Endothelial cell of umbilical vein (primary cell): ENCODE measurements at regions not wholly inside any gene's neighbourhood (a gene's known extent, or its start where the extent isn't known, plus 50 kb on each side); places are given as distances from the start of the nearest gene placed in this dataset.

Source experiments
- BruUV-seq: library from RNA; stranded (reverse); fragments of 400-500 nt; replicated peaks from 2 replicates; lab custom pipeline; 2021; lab: Mats Ljungman, UMichigan
- CTCF ChIA-PET: fragments of 300-600, 350-600 bp; sonication (Branson Sonifier 250); formaldehyde crosslinking; loops from one replicate; lab custom pipeline; 2021; ENCODE audit warnings: antibody characterized with exemption, inconsistent platforms; lab: Charles Lee
- POLR2A ChIA-PET: fragments of 300-600, 350-600 bp; sonication (Branson Sonifier 250); formaldehyde crosslinking; loops from one replicate; lab custom pipeline; 2021; ENCODE audit warnings: antibody characterized with exemption, inconsistent platforms; lab: Charles Lee
- DNase-seq: peaks from one replicate; pipeline ENCODE4 v3.0.0-alpha.2; 2011; ENCODE audit warnings: low read depth, low spot score
- FAIRE-seq: peaks from 2 replicates; lab custom pipeline; 2011; peaks lifted over from hg19 to GRCh38; lab: Jason Lieb, UNC
- H2AFZ ChIP-seq: 2 replicates; pipeline ENCODE4 v1.6.0; 2012; ENCODE audit warnings: low read depth, low read length, control low read depth, inconsistent platforms
- H3K27ac ChIP-seq: 2 replicates; pipeline ENCODE4 v1.5.1; 2011; ENCODE audit warnings: low read depth, mild to moderate bottlenecking, control low read depth, low read length, moderate library complexity; ENCODE audit not compliant: insufficient read depth
- H3K27me3 ChIP-seq, 2 experiments: 2 replicates each; pipeline versions ENCODE4 v1.6.0 to v1.6.1; 2011; ENCODE audit warnings: low read length in 2 of 2, mixed read lengths in 1 of 2; ENCODE audit not compliant: control insufficient read depth in 2 of 2, insufficient read depth in 2 of 2
- H3K36me3 ChIP-seq, 2 experiments: 2 replicates in 1 of 2; 3 replicates in 1 of 2; pipeline ENCODE4 v1.5.1; 2011; ENCODE audit warnings: low read length in 2 of 2, mild to moderate bottlenecking in 1 of 2, moderate library complexity in 1 of 2; ENCODE audit not compliant: control insufficient read depth in 2 of 2, insufficient read depth in 2 of 2; ENCODE audit errors: extremely low read depth in 1 of 2
- H3K4me1 ChIP-seq: 3 replicates; pipeline ENCODE4 v1.5.1; 2011; ENCODE audit warnings: mild to moderate bottlenecking, low read length; ENCODE audit not compliant: control insufficient read depth, insufficient read depth; ENCODE audit errors: extremely low read depth
- H3K4me2 ChIP-seq: 2 replicates; pipeline ENCODE4 v1.6.1; 2011; ENCODE audit warnings: low read length, control low read depth, mixed read lengths; ENCODE audit not compliant: insufficient read depth
- H3K4me3 ChIP-seq, 3 experiments: fragments of 200-600 bp in 1 of 3; sonication (generic), shearing (Covaris generic) in 1 of 3; replicated peaks in 1 of 3; 2 replicates each; pipeline ENCODE4 v1.5.1; 2011 to 2016; ENCODE audit warnings: control low read depth in 3 of 3, low read length in 3 of 3, mild to moderate bottlenecking in 2 of 3, inconsistent platforms in 1 of 3, low read depth in 1 of 3, moderate library complexity in 1 of 3; ENCODE audit not compliant: insufficient read depth in 1 of 3
- H3K79me2 ChIP-seq: 2 replicates; pipeline ENCODE4 v1.6.0; 2012; ENCODE audit warnings: low read length, inconsistent platforms; ENCODE audit not compliant: control insufficient read depth, insufficient read depth
- H3K9ac ChIP-seq: replicated peaks from 2 replicates; pipeline ENCODE3; 2011; ENCODE audit warnings: low read length, control low read depth; ENCODE audit not compliant: insufficient read depth; ENCODE audit errors: extremely low read depth
- H3K9me1 ChIP-seq: replicated peaks from 3 replicates; pipeline ENCODE4 v1.6.0; 2011; ENCODE audit warnings: mild to moderate bottlenecking, low read length; ENCODE audit not compliant: control insufficient read depth, insufficient read depth; ENCODE audit errors: extremely low read depth
- H3K9me3 ChIP-seq: replicated peaks from 2 replicates; pipeline ENCODE4 v1.5.1; 2012; ENCODE audit warnings: low read length, inconsistent platforms; ENCODE audit not compliant: control insufficient read depth, insufficient read depth
- H4K20me1 ChIP-seq: replicated peaks from 2 replicates; pipeline ENCODE3; 2011; ENCODE audit warnings: mild to moderate bottlenecking, low read length; ENCODE audit not compliant: control insufficient read depth, insufficient read depth; ENCODE audit errors: extremely low read depth
- EZH2 ChIP-seq: IDR thresholded peaks from 2 replicates; pipeline ENCODE4 v1.6.1; 2012; ENCODE audit warnings: borderline replicate concordance, low read depth, mild to moderate bottlenecking, moderate library complexity, low read length, inconsistent platforms; ENCODE audit not compliant: severe bottlenecking
- FOS ChIP-seq: IDR thresholded peaks from 2 replicates; pipeline ENCODE4 v1.6.1; 2011; ENCODE audit warnings: mild to moderate bottlenecking, low read length, moderate library complexity, borderline replicate concordance; ENCODE audit not compliant: insufficient read depth
- GATA2 ChIP-seq: IDR thresholded peaks from 2 replicates; pipeline ENCODE4 v1.7.0; 2011; ENCODE audit warnings: low read depth, mild to moderate bottlenecking, moderate library complexity, mixed read lengths, low read length; ENCODE audit not compliant: insufficient read length, insufficient read depth
- JUN ChIP-seq: IDR thresholded peaks from 2 replicates; pipeline ENCODE4 v1.6.1; 2011; ENCODE audit warnings: borderline replicate concordance, low read depth; ENCODE audit not compliant: insufficient read length, insufficient read depth
- MAX ChIP-seq: IDR thresholded peaks from 2 replicates; pipeline ENCODE4 v1.6.1; 2011; ENCODE audit not compliant: insufficient read depth, insufficient read length
- MYC ChIP-seq: IDR thresholded peaks from one replicate; pipeline ENCODE4 v1.6.1; 2011; ENCODE audit warnings: mild to moderate bottlenecking, low read depth, low read length
- POLR2A ChIP-seq: IDR thresholded peaks from 2 replicates; pipeline ENCODE4 v1.6.1; 2012; ENCODE audit warnings: low read depth, mild to moderate bottlenecking, control low read depth, low read length
- POLR2AphosphoS5 ChIP-seq: IDR thresholded peaks from 2 replicates; pipeline ENCODE4 v1.6.1; 2012; ENCODE audit warnings: low read depth, mild to moderate bottlenecking, control low read depth, low read length, moderate library complexity; ENCODE audit not compliant: insufficient read depth
- dilution Hi-C: fragments of 300-500 bp; cut with MboI; formaldehyde crosslinking; loops from one replicate; pipeline ENCODE4 v1.15.0; 2019; ENCODE audit warnings: low sequenced_read_pairs; ENCODE audit not compliant: extremely low pct_ligation_motif_present
- intact Hi-C: fragments of 100-400 bp; cut with micrococcal nuclease; formaldehyde crosslinking; loops from one replicate; pipeline ENCODE4 v1.10.0; 2022
- TF ChIP-seq, protein P1 (sequence below), 2 donors: IDR thresholded peaks; 1 replicate in 1 of 2; 2 replicates in 1 of 2; pipeline ENCODE4 v1.5.1; 2011; ENCODE audit warnings: low read length in 2 of 2, mild to moderate bottlenecking in 2 of 2, moderate library complexity in 2 of 2, control low read depth in 1 of 2, inconsistent platforms in 1 of 2, low read depth in 1 of 2; ENCODE audit not compliant: insufficient read depth in 1 of 2; ENCODE audit errors: extremely low read depth in 1 of 2

GRCh38 chr9:118635416-118635815 is 733.8 kb downstream of the BRINP1 start:
- H3K9ac ChIP-seq: no peak overlapping the region
- DNase-seq (no peak), FAIRE-seq (no peak)
- H3K27ac ChIP-seq: no peak overlapping the region
- dilution Hi-C loops (no loop called here), intact Hi-C loops (no loop called here)
- no peaks in the 10 kb centered on the region for H3K36me3 ChIP-seq
- no peak overlapping the region for H2AFZ ChIP-seq
- no peak for TF ChIP-seq POLR2AphosphoS5
- H3K9me3 ChIP-seq: no peaks in the 10 kb centered on the region
- BruUV-seq: no TSS peak
- no peaks in the 10 kb centered on the region for H3K9me1 ChIP-seq
- no peak overlapping the region for H3K4me3 ChIP-seq
- H3K4me1 ChIP-seq: no peaks in the 10 kb centered on the region
- H3K79me2 ChIP-seq: no peaks in the 10 kb centered on the region
- no peaks in the 10 kb centered on the region for H4K20me1 ChIP-seq
- ChIA-PET CTCF (no interaction called here), POLR2A (no interaction called here)
- H3K27me3 ChIP-seq: no peaks in the 10 kb centered on the region
- no peak overlapping the region for H3K4me2 ChIP-seq

- Histone ChIP-seq H3K4me2 (no peak overlapping the region), H3K27ac (no peak overlapping the region), H2AFZ (no peak overlapping the region), H3K27me3 (no peaks in the 10 kb centered on the region), H3K9ac (no peak overlapping the region), H3K4me3 (no peak overlapping the region), H3K79me2 (no peaks in the 10 kb centered on the region), H3K9me3 (no peaks in the 10 kb centered on the region), H3K36me3 (no peaks in the 10 kb centered on the region), H3K4me1 (no peaks in the 10 kb centered on the region), H4K20me1 (no peaks in the 10 kb centered on the region), H3K9me1 (no peaks in the 10 kb centered on the region)
- dilution Hi-C loops (no loop called here), intact Hi-C loops (no loop called here)
- POLR2A ChIA-PET: no interaction called here
- TF ChIP-seq MAX (no peak), GATA2 (no peak), POLR2AphosphoS5 (no peak), POLR2A (no peak), EZH2 (no peak), JUN (no peak), FOS (no peak), MYC (no peak)
- TF ChIP-seq, protein P1, sequence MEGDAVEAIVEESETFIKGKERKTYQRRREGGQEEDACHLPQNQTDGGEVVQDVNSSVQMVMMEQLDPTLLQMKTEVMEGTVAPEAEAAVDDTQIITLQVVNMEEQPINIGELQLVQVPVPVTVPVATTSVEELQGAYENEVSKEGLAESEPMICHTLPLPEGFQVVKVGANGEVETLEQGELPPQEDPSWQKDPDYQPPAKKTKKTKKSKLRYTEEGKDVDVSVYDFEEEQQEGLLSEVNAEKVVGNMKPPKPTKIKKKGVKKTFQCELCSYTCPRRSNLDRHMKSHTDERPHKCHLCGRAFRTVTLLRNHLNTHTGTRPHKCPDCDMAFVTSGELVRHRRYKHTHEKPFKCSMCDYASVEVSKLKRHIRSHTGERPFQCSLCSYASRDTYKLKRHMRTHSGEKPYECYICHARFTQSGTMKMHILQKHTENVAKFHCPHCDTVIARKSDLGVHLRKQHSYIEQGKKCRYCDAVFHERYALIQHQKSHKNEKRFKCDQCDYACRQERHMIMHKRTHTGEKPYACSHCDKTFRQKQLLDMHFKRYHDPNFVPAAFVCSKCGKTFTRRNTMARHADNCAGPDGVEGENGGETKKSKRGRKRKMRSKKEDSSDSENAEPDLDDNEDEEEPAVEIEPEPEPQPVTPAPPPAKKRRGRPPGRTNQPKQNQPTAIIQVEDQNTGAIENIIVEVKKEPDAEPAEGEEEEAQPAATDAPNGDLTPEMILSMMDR (IDR thresholded peaks at IDR 0.05; ENCODE audit: extremely low read depth in 1 of 2, insufficient read depth in 1 of 2, low read depth in 1 of 2, low read length in 2 of 2): no peak
- CTCF ChIA-PET: no interaction called here
- FAIRE-seq (no peak), DNase-seq (no peak)
- no TSS peak for BruUV-seq
Observed at GRCh38 chr9:118637681-118638080, 731.6 kb downstream of the BRINP1 start.
